Neural progenitor cell (in vitro differentiated cells): ENCODE measurements at regions not wholly inside any gene's neighbourhood (a gene's known extent, or its start where the extent isn't known, plus 50 kb on each side); places are given as distances from the start of the nearest gene placed in this dataset.

Source experiments
- DNase-seq: peaks from one replicate; pipeline ENCODE4 v3.0.0-alpha.2; 2016; ENCODE audit warnings: low spot score
- H2AFZ ChIP-seq: fragments of 200-600 bp; sonication (generic); replicated peaks from 2 replicates; pipeline ENCODE4 v1.6.1; 2016; ENCODE audit warnings: antibody characterized with exemption
- H3F3A ChIP-seq: fragments of 200-600 bp; sonication (generic); 2 replicates; pipeline ENCODE4 v1.6.1; 2016; ENCODE audit warnings: antibody characterized with exemption, low read depth
- H3K27ac ChIP-seq: fragments of 200-600 bp; sonication (generic); 2 replicates; pipeline ENCODE4 v1.5.1; 2016; ENCODE audit warnings: mild to moderate bottlenecking
- H3K27me3 ChIP-seq: fragments of 200-600 bp; sonication (generic); 2 replicates; pipeline ENCODE4 v1.6.1; 2016; ENCODE audit warnings: mild to moderate bottlenecking, moderate library complexity
- H3K36me3 ChIP-seq: fragments of 200-600 bp; sonication (generic); 2 replicates; pipeline ENCODE4 v1.5.1; 2016
- H3K4me1 ChIP-seq: fragments of 200-600 bp; sonication (generic); 2 replicates; pipeline ENCODE4 v1.6.1; 2016; ENCODE audit warnings: mixed run types
- H3K4me2 ChIP-seq: fragments of 200-600 bp; sonication (generic); 2 replicates; pipeline ENCODE4 v1.6.1; 2016
- H3K4me3 ChIP-seq: fragments of 200-600 bp; sonication (generic); 2 replicates; pipeline ENCODE4 v1.5.1; 2016
- H3K79me2 ChIP-seq: fragments of 200-600 bp; sonication (generic); 2 replicates; pipeline ENCODE4 v1.6.1; 2016; ENCODE audit warnings: low read depth
- H3K9ac ChIP-seq: fragments of 200-600 bp; sonication (generic); 2 replicates; pipeline ENCODE4 v1.6.1; 2016
- H3K9me3 ChIP-seq: fragments of 200-600 bp; sonication (generic); 2 replicates; pipeline ENCODE4 v1.5.1; 2016; ENCODE audit warnings: low read depth
- H4K20me1 ChIP-seq: fragments of 200-600 bp; sonication (generic); 2 replicates; pipeline ENCODE4 v1.6.1; 2016; ENCODE audit warnings: low read depth
- H3K27ac Mint-ChIP-seq: 3 replicates; pipeline ENCODE4 v1.8.0; 2021; ENCODE audit warnings: mixed read lengths
- H3K27me3 Mint-ChIP-seq: 2 replicates; pipeline ENCODE4 v1.8.0; 2022; ENCODE audit warnings: low read depth, mild to moderate bottlenecking, inconsistent platforms, moderate library complexity, mixed read lengths; ENCODE audit not compliant: insufficient read depth
- H3K36me3 Mint-ChIP-seq: 3 replicates; pipeline ENCODE4 v1.8.0; 2021; ENCODE audit warnings: mixed read lengths
- H3K4me1 Mint-ChIP-seq: 3 replicates; pipeline ENCODE4 v1.8.0; 2021; ENCODE audit warnings: mixed read lengths
- H3K4me3 Mint-ChIP-seq: 3 replicates; pipeline ENCODE4 v1.8.0; 2021; ENCODE audit warnings: mild to moderate bottlenecking, moderate library complexity, mixed read lengths
- H3K9me3 Mint-ChIP-seq: 3 replicates; pipeline ENCODE4 v1.8.0; 2020; ENCODE audit warnings: mixed read lengths
- CTCF ChIP-seq: fragments of 200-600 bp; sonication (generic); IDR thresholded peaks from 2 replicates; pipeline ENCODE4 v1.5.1; 2017; ENCODE audit warnings: antibody characterized with exemption, mild to moderate bottlenecking
- EZH2 ChIP-seq: fragments of 200-600 bp; sonication (generic); IDR thresholded peaks from 2 replicates; pipeline ENCODE4 v1.6.1; 2017; ENCODE audit warnings: antibody characterized with exemption, mild to moderate bottlenecking, moderate library complexity
- EZH2phosphoT487 ChIP-seq: fragments of 200-600 bp; sonication (generic); IDR thresholded peaks from 2 replicates; pipeline ENCODE4 v1.6.1; 2017; ENCODE audit warnings: antibody characterized with exemption

GRCh38 chr13:105965910-105966309 lies 569.6 kb downstream of the EFNB2 start:
- no peaks in the 10 kb centered on the region for H3K36me3 ChIP-seq
- peaks cover 2% of the 10 kb centered on the region for H3K27me3 Mint-ChIP-seq
- no peak overlapping the region for H3K4me3 Mint-ChIP-seq
- DNase-seq, result no peak
- no peak overlapping the region for H3K27ac ChIP-seq
- no peaks in the 10 kb centered on the region for H3K4me1 ChIP-seq
- no peaks in the 10 kb centered on the region for H3K4me1 Mint-ChIP-seq
- no peaks in the 10 kb centered on the region for H3K27me3 ChIP-seq
- no peak overlapping the region for H3K4me2 ChIP-seq
- no peaks in the 10 kb centered on the region for H3K79me2 ChIP-seq
- H3F3A ChIP-seq, result no peaks in the 10 kb centered on the region
- no peaks in the 10 kb centered on the region for H3K9me3 ChIP-seq
- H3K27ac Mint-ChIP-seq, result no peak overlapping the region
- no peak overlapping the region for H2AFZ ChIP-seq
- H4K20me1 ChIP-seq, result no peaks in the 10 kb centered on the region
- no peak overlapping the region for H3K9ac ChIP-seq
- peaks cover 2% of the 10 kb centered on the region for H3K9me3 Mint-ChIP-seq
- H3K4me3 ChIP-seq, result no peak overlapping the region
- H3K36me3 Mint-ChIP-seq, result no peaks in the 10 kb centered on the region
- TF ChIP-seq EZH2phosphoT487 (no peak), CTCF (no peak), EZH2 (no peak)

GRCh38 chr13:105962080-105962479 lies 573.4 kb downstream of the EFNB2 start:
- Mint-ChIP-seq H3K4me1 (no peaks in the 10 kb centered on the region), H3K36me3 (peaks cover 3% of the 10 kb centered on the region), H3K27ac (no peak overlapping the region), H3K4me3 (no peak overlapping the region), H3K9me3 (no peaks in the 10 kb centered on the region), H3K27me3 (no peaks in the 10 kb centered on the region)
- no peak for DNase-seq
- Histone ChIP-seq H3K79me2 (no peaks in the 10 kb centered on the region), H2AFZ (no peak overlapping the region), H3K27me3 (no peaks in the 10 kb centered on the region), H3K4me1 (no peaks in the 10 kb centered on the region), H3K27ac (no peak overlapping the region), H3K9ac (no peak overlapping the region), H3F3A (no peaks in the 10 kb centered on the region), H3K4me2 (no peak overlapping the region), H3K9me3 (no peaks in the 10 kb centered on the region), H3K36me3 (no peaks in the 10 kb centered on the region), H3K4me3 (no peak overlapping the region), H4K20me1 (no peaks in the 10 kb centered on the region)
- no peak for TF ChIP-seq EZH2
- TF ChIP-seq CTCF, result no peak
- no peak for TF ChIP-seq EZH2phosphoT487

- H3K4me3 Mint-ChIP-seq, result no peak overlapping the region
- no peaks in the 10 kb centered on the region for H3K9me3 Mint-ChIP-seq
- Histone ChIP-seq H3K27me3 (no peaks in the 10 kb centered on the region), H3K27ac (no peak overlapping the region), H3K4me1 (no peaks in the 10 kb centered on the region), H4K20me1 (no peaks in the 10 kb centered on the region), H3F3A (no peaks in the 10 kb centered on the region), H3K9ac (no peak overlapping the region), H3K9me3 (no peaks in the 10 kb centered on the region), H3K4me3 (no peak overlapping the region), H3K4me2 (no peak overlapping the region), H2AFZ (no peak overlapping the region), H3K79me2 (no peaks in the 10 kb centered on the region), H3K36me3 (no peaks in the 10 kb centered on the region)
- H3K36me3 Mint-ChIP-seq, result peaks cover 3% of the 10 kb centered on the region
- no peak for TF ChIP-seq EZH2
- TF ChIP-seq CTCF, result no peak
- no peak for TF ChIP-seq EZH2phosphoT487
- no peak for DNase-seq
- H3K27me3 Mint-ChIP-seq, result no peaks in the 10 kb centered on the region
- H3K4me1 Mint-ChIP-seq, result no peaks in the 10 kb centered on the region
- H3K27ac Mint-ChIP-seq, result no peak overlapping the region
These were observed 574.0 kb downstream of the EFNB2 start for GRCh38 chr13:105961438-105961837.

GRCh38 chr13:105960326-105960725 lies 575.1 kb downstream of the EFNB2 start:
- H3K27ac Mint-ChIP-seq, result no peak overlapping the region
- H3K79me2 ChIP-seq, result no peaks in the 10 kb centered on the region
- no peaks in the 10 kb centered on the region for H4K20me1 ChIP-seq
- H3K9me3 ChIP-seq, result no peaks in the 10 kb centered on the region
- H3K4me1 ChIP-seq, result no peaks in the 10 kb centered on the region
- H3K4me2 ChIP-seq, result no peak overlapping the region
- peaks cover 3% of the 10 kb centered on the region for H3K36me3 Mint-ChIP-seq
- H3K4me1 Mint-ChIP-seq, result no peaks in the 10 kb centered on the region
- no peak overlapping the region for H3K27ac ChIP-seq
- no peak overlapping the region for H3K4me3 ChIP-seq
- no peak for DNase-seq
- no peak overlapping the region for H2AFZ ChIP-seq
- no peak overlapping the region for H3K9ac ChIP-seq
- H3K27me3 Mint-ChIP-seq, result no peaks in the 10 kb centered on the region
- H3K4me3 Mint-ChIP-seq, result no peak overlapping the region
- H3K9me3 Mint-ChIP-seq, result peaks cover 2% of the 10 kb centered on the region
- no peaks in the 10 kb centered on the region for H3K27me3 ChIP-seq
- TF ChIP-seq EZH2 (no peak), CTCF (no peak), EZH2phosphoT487 (no peak)
- no peaks in the 10 kb centered on the region for H3F3A ChIP-seq
- no peaks in the 10 kb centered on the region for H3K36me3 ChIP-seq
